Panc1 (cell line): ENCODE measurements at regions not wholly inside any gene's neighbourhood (a gene's known extent, or its start where the extent isn't known, plus 50 kb on each side); places are given as distances from the start of the nearest gene placed in this dataset.

Source experiments
- ATAC-seq: fragments of 200-7000 bp; cut with Tn5 transposase; 2 replicates; pipeline ENCODE4 v1.9.1; 2020; ENCODE audit warnings: mild to moderate bottlenecking, moderate library complexity
- BruUV-seq: library from RNA; stranded (reverse); fragments of 400-500 nt; replicated peaks from 2 replicates; lab custom pipeline; 2021; lab: Mats Ljungman, UMichigan
- CTCF ChIA-PET: fragments of 300-600 bp; sonication (Branson Sonifier 250); formaldehyde crosslinking; loops from one replicate; lab custom pipeline; 2022; ENCODE audit warnings: antibody characterized with exemption; lab: Charles Lee
- POLR2A ChIA-PET: fragments of 300-600 bp; sonication (Branson Sonifier 250); formaldehyde crosslinking; loops from one replicate; lab custom pipeline; 2022; ENCODE audit warnings: antibody characterized with exemption; lab: Charles Lee
- DNase-seq: peaks from one replicate; pipeline ENCODE4 v3.0.0-alpha.2; 2010; ENCODE audit warnings: low read depth, low spot score
- H3K27ac ChIP-seq: 2 replicates; pipeline ENCODE4 v1.5.1; 2011; ENCODE audit warnings: mild to moderate bottlenecking, low read length, inconsistent platforms
- H3K27me3 ChIP-seq: fragments of 200-500 bp; sonication (Bioruptor generic); 2 replicates; pipeline ENCODE4 v1.6.0; 2014; ENCODE audit warnings: low read length, inconsistent platforms; ENCODE audit not compliant: control insufficient read depth, insufficient read depth
- H3K36me3 ChIP-seq: fragments of 200-500 bp; sonication (Bioruptor generic); 2 replicates; pipeline ENCODE4 v1.5.1; 2014; ENCODE audit warnings: inconsistent platforms, mild to moderate bottlenecking, low read length, moderate library complexity; ENCODE audit not compliant: control insufficient read depth, insufficient read depth
- H3K4me1 ChIP-seq: 2 replicates; pipeline ENCODE4 v1.5.1; 2011; ENCODE audit warnings: inconsistent platforms, mild to moderate bottlenecking, low read length, moderate library complexity; ENCODE audit not compliant: control insufficient read depth, insufficient read depth
- H3K4me3 ChIP-seq, 2 experiments: 2 replicates each; pipeline ENCODE4 v1.5.1; 2011 to 2012; ENCODE audit warnings: low read depth in 2 of 2, low read length in 2 of 2, mild to moderate bottlenecking in 2 of 2, inconsistent platforms in 1 of 2, moderate library complexity in 1 of 2
- H3K9me3 ChIP-seq: fragments of 200-500 bp; sonication (Bioruptor generic); 2 replicates; pipeline ENCODE4 v1.5.1; 2014; ENCODE audit warnings: low read depth, mild to moderate bottlenecking, inconsistent platforms, low read length, moderate library complexity; ENCODE audit not compliant: control insufficient read depth, insufficient read depth
- POLR2AphosphoS5 ChIP-seq: IDR thresholded peaks from 2 replicates; pipeline ENCODE4 v1.6.1; 2012; ENCODE audit warnings: mild to moderate bottlenecking, low read depth, low read length, moderate library complexity
- SIN3A ChIP-seq: IDR thresholded peaks from 2 replicates; pipeline ENCODE4 v1.6.1; 2012; ENCODE audit warnings: low read depth, mild to moderate bottlenecking, low read length, moderate library complexity, borderline replicate concordance; ENCODE audit not compliant: insufficient read depth
- TCF7L2 ChIP-seq: IDR thresholded peaks from 2 replicates; pipeline ENCODE4 v1.6.1; 2011; ENCODE audit warnings: mild to moderate bottlenecking, low read depth, low read length, inconsistent platforms
- in situ Hi-C: cut with HindIII; loops from 2 replicates; pipeline ENCODE4 v1.10.0; 2016; ENCODE audit warnings: low sequenced_read_pairs, low pct_unique_long_range_greater_than_20kb
- intact Hi-C: fragments of 100-400 bp; cut with micrococcal nuclease; formaldehyde crosslinking; loops from one replicate; pipeline ENCODE4 v1.10.0; 2022; ENCODE audit not compliant: unreplicated experiment
- TF ChIP-seq, protein P1 (sequence below): fragments of 450-650 bp; IDR thresholded peaks from 2 replicates; pipeline ENCODE4 v1.5.1; 2017; ENCODE audit warnings: mild to moderate bottlenecking
- TF ChIP-seq, protein P2 (sequence below), 2 experiments: IDR thresholded peaks; 2 replicates each; pipeline ENCODE4 v1.6.1; 2011 to 2012; ENCODE audit warnings: low read depth in 2 of 2, control low read depth in 1 of 2, low read length in 1 of 2, mild to moderate bottlenecking in 1 of 2, moderate library complexity in 1 of 2; ENCODE audit not compliant: insufficient read depth in 1 of 2

DNA sequence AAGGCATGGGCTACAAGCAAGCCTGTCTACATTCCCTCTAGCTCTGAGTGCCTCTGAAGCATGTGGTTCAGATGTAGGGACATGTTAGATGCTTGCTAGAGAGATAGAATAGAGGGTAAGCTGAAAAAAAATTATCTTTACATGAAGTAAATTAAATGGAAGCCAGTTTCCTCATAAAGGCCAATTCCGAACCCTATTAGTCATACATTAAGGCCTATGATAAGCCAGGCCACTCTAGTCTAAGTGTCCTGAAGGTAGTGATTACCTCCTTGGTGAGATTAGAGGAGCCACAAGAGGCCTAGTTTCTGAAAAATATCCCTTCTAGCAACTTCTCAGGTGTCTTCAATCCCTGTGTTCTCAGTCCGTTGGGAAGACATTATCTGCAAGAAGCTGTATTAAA lies 72.4 kb upstream of the NPAS2 start:
- no peaks in the 10 kb centered on the region for H3K36me3 ChIP-seq
- DNase-seq (no peak), ATAC-seq (no peak)
- no TSS peak for BruUV-seq
- ChIA-PET POLR2A (interaction anchor here (0.6 kb wide), 1 partner anchor 32 kb away, joined by 7 read pairs; no protein-coding TSS in a partner anchor), CTCF (no interaction called here)
- H3K4me1 ChIP-seq: peaks cover 4% of the 10 kb centered on the region
- intact Hi-C loops: no loop called here
- in situ Hi-C loops: no loop called here
- no peaks in the 10 kb centered on the region for H3K27me3 ChIP-seq
- H3K4me3 ChIP-seq: no peak overlapping the region
- no peaks in the 10 kb centered on the region for H3K9me3 ChIP-seq
- no peak overlapping the region for H3K27ac ChIP-seq
- TF ChIP-seq TCF7L2: no peak
- TF ChIP-seq, protein P1, sequence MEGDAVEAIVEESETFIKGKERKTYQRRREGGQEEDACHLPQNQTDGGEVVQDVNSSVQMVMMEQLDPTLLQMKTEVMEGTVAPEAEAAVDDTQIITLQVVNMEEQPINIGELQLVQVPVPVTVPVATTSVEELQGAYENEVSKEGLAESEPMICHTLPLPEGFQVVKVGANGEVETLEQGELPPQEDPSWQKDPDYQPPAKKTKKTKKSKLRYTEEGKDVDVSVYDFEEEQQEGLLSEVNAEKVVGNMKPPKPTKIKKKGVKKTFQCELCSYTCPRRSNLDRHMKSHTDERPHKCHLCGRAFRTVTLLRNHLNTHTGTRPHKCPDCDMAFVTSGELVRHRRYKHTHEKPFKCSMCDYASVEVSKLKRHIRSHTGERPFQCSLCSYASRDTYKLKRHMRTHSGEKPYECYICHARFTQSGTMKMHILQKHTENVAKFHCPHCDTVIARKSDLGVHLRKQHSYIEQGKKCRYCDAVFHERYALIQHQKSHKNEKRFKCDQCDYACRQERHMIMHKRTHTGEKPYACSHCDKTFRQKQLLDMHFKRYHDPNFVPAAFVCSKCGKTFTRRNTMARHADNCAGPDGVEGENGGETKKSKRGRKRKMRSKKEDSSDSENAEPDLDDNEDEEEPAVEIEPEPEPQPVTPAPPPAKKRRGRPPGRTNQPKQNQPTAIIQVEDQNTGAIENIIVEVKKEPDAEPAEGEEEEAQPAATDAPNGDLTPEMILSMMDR: no peak
- no peak for TF ChIP-seq POLR2AphosphoS5
- no peak for TF ChIP-seq SIN3A
- TF ChIP-seq, protein P2, sequence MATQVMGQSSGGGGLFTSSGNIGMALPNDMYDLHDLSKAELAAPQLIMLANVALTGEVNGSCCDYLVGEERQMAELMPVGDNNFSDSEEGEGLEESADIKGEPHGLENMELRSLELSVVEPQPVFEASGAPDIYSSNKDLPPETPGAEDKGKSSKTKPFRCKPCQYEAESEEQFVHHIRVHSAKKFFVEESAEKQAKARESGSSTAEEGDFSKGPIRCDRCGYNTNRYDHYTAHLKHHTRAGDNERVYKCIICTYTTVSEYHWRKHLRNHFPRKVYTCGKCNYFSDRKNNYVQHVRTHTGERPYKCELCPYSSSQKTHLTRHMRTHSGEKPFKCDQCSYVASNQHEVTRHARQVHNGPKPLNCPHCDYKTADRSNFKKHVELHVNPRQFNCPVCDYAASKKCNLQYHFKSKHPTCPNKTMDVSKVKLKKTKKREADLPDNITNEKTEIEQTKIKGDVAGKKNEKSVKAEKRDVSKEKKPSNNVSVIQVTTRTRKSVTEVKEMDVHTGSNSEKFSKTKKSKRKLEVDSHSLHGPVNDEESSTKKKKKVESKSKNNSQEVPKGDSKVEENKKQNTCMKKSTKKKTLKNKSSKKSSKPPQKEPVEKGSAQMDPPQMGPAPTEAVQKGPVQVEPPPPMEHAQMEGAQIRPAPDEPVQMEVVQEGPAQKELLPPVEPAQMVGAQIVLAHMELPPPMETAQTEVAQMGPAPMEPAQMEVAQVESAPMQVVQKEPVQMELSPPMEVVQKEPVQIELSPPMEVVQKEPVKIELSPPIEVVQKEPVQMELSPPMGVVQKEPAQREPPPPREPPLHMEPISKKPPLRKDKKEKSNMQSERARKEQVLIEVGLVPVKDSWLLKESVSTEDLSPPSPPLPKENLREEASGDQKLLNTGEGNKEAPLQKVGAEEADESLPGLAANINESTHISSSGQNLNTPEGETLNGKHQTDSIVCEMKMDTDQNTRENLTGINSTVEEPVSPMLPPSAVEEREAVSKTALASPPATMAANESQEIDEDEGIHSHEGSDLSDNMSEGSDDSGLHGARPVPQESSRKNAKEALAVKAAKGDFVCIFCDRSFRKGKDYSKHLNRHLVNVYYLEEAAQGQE (IDR thresholded peaks at IDR 0.05; ENCODE audit: insufficient read depth in 1 of 2, low read depth in 2 of 2, low read length in 1 of 2): no peak

DNA sequence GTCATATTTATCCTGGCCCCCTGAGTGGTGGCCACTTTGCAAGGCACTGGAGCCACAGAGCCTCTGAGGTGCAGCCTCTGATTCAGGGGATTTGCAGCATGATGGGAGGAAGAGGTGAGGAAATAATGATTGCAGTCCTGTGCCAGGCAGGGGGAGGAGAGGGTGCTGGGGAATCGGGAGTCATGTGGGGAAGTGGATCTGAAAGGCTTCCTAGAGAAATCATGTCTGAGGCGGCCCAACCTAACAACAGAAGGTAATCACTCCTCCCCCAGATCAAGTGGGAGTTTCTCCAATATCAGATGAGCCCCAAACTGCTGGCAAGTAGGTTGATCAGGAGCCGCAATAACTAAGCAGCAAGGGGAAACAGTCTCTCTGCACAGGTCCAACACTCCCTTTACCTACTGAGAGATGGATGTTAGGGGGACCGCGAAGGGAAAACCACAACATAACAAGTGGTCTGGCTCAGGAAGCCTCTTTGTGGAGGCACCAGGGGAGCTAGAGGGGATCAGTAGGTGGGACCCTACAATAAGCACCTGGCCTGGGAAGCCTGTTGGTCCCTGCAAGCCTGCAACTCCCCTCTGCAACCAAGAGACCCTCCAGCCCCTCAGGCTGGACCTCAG lies 71.8 kb upstream of the NPAS2 start:
- no peak overlapping the region for H3K27ac ChIP-seq
- no peaks in the 10 kb centered on the region for H3K36me3 ChIP-seq
- intact Hi-C loops (no loop called here), in situ Hi-C loops (no loop called here)
- ChIA-PET POLR2A (no interaction called here), CTCF (no interaction called here)
- H3K27me3 ChIP-seq: no peaks in the 10 kb centered on the region
- TF ChIP-seq SIN3A: no peak
- no peak for TF ChIP-seq POLR2AphosphoS5
- no peak for TF ChIP-seq TCF7L2
- TF ChIP-seq, protein P1: no peak
- TF ChIP-seq, protein P2 (IDR thresholded peaks at IDR 0.05; ENCODE audit: insufficient read depth in 1 of 2, low read depth in 2 of 2, low read length in 1 of 2): no peak
- DNase-seq: no peak
- no TSS peak for BruUV-seq
- peaks cover 4% of the 10 kb centered on the region for H3K4me1 ChIP-seq
- no peak for ATAC-seq
- no peak overlapping the region for H3K4me3 ChIP-seq
- H3K9me3 ChIP-seq: no peaks in the 10 kb centered on the region
